ENCODE measurements at regions not wholly inside any gene's neighbourhood (a gene's known extent, or its start where the extent isn't known, plus 50 kb on each side); places are given as distances from the start of the nearest gene placed in this dataset.

GRCh38 chr4:120304801-120305200 is 238.2 kb upstream of the MAD2L1 start:
- no peak for DNase-seq (ENCODE audit: low read depth)
- H3K4me3 ChIP-seq (ENCODE audit: low read length) = no peak overlapping the region
- TF ChIP-seq CTCF (conservative IDR thresholded peaks at IDR 0.05; ENCODE audit: low read depth, low read length) = no peak

DNA sequence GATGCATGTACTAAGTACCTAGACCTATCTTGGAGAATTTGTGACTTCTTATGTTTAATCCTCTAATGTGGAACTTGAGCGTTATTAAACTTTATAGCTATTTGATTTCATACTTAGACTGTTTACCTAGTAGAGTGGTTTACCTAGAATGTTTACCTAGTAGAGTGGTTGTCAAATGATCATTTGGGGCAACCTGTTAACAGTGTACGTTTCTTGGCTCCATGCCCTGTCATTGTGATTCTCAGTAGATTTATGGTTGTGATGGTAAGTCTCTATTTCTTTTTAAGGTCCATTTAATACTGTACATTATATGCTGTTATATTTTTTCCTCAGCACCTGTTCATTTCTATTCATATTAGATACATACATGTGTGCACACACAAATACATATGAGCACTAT is 233.0 kb upstream of the MAD2L1 start:
- no peak for TF ChIP-seq CTCF (conservative IDR thresholded peaks at IDR 0.05; ENCODE audit: low read depth, low read length)
- no peak for DNase-seq (ENCODE audit: low read depth)
- H3K4me3 ChIP-seq (ENCODE audit: low read length) = no peak overlapping the region

- H3K4me3 ChIP-seq (ENCODE audit: low read length) = no peak overlapping the region
- no peak for TF ChIP-seq CTCF (conservative IDR thresholded peaks at IDR 0.05; ENCODE audit: low read depth, low read length)
- DNase-seq (ENCODE audit: low read depth) = no peak
These were observed 226.7 kb upstream of the MAD2L1 start for GRCh38 chr4:120293341-120293740.

- no peak for TF ChIP-seq CTCF (conservative IDR thresholded peaks at IDR 0.05; ENCODE audit: low read depth, low read length)
- H3K4me3 ChIP-seq (ENCODE audit: low read length) = no peak overlapping the region
- DNase-seq (ENCODE audit: low read depth) = no peak
These were observed 224.9 kb upstream of the MAD2L1 start for GRCh38 chr4:120291541-120291940.

GRCh38 chr4:120290553-120290952 is 223.9 kb upstream of the MAD2L1 start:
- no peak for DNase-seq (ENCODE audit: low read depth)
- H3K4me3 ChIP-seq (ENCODE audit: low read length) = no peak overlapping the region
- no peak for TF ChIP-seq CTCF (conservative IDR thresholded peaks at IDR 0.05; ENCODE audit: low read depth, low read length)

DNA sequence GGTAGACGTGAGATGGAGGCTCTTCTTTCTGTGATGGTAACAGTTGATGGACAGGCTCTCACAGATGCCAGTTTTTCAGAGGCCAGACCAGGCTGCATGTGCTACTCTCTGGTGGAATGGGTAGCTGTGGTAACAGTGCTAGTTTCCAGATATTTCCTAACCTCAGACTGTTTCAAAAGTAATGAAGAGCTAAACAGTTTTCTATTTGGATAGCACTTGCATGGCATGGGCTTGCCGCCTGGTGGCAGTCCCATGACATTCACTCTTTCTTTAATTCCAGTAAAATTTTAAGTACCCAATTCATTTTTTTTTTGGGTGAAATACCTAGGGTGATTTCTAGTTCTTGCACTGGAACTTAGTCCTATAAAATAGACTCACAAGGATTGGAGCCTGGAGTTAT is 220.2 kb upstream of the MAD2L1 start:
- no peak overlapping the region for H3K4me3 ChIP-seq (ENCODE audit: low read length)
- peak; percentile 28 for TF ChIP-seq CTCF (conservative IDR thresholded peaks at IDR 0.05; ENCODE audit: low read depth, low read length)
- no peak for DNase-seq (ENCODE audit: low read depth)

DNA sequence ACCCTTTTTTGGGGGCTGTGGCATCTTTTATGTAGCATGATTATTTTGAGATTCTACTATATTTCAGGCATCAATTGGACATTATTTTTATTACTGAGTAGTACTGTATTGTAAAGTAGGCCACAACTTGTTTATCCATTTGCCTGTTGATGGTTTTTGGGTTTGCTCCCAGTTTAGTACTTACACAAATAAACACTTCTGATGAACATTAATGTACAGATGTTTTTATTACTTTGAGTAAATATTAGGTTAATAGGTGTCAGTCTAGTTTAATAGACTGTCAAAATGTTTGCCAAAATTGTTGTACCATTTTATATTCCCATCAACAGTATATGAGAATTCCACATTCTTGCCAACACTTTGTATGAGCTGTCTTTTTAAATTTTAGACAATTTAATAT is 214.9 kb upstream of the MAD2L1 start:
- no peak overlapping the region for H3K4me3 ChIP-seq (ENCODE audit: low read length)
- no peak for TF ChIP-seq CTCF (conservative IDR thresholded peaks at IDR 0.05; ENCODE audit: low read depth, low read length)

More for the DNA sequence above, 214.9 kb upstream of the MAD2L1 start:
- no peak for DNase-seq (ENCODE audit: low read depth)

Measured in retinal pigment epithelial cell (primary cell).